ENCODE measurements at regions not wholly inside any gene's neighbourhood (a gene's known extent, or its start where the extent isn't known, plus 50 kb on each side); places are given as distances from the start of the nearest gene placed in this dataset.

DNA sequence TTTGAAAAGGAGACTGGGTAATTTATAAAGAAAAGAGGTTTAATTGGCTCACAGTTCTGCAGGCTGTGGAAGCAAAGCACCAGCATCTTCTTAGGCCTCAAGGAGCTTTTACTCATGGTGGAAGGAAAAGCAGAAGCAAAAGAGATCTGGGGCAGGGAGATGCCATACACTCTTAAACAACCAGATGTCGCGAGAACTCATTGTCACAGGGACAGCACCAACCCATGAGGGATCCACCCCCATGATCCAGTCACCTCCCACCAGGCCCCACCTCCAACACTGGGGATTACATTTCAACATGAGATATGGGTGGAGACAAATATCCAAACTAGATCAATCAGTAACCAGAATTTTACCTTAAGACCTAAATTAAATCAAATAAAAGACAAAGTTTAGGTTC, 87.2 kb downstream of the C11orf91 start:
- Histone ChIP-seq H3K4me2 (replicated peaks; ENCODE audit: low read depth, low read length, poor library complexity, severe bottlenecking) (no peak overlapping the region), H3K4me3 (ENCODE audit: control extremely low read depth in 1 of 5, extremely low read depth in 1 of 5, insufficient read depth in 1 of 5, low read depth in 2 of 5, low read length in 4 of 5) (no peak overlapping the region), H3K36me3 (replicated peaks in 1 of 2; ENCODE audit: control extremely low read depth in 1 of 2, control insufficient read depth in 1 of 2, extremely low read depth in 1 of 2, insufficient read depth in 2 of 2, low read length in 1 of 2) (no peaks in the 10 kb centered on the region), H3K9ac (ENCODE audit: low read length) (no peak overlapping the region), H3K4me1 (ENCODE audit: control insufficient read depth in 2 of 2, insufficient read depth in 2 of 2, low read length in 2 of 2) (no peaks in the 10 kb centered on the region), H3K9me3 (ENCODE audit: control extremely low read depth in 1 of 3, control insufficient read depth in 2 of 3, insufficient read depth in 1 of 3, low read length in 2 of 3) (no peaks in the 10 kb centered on the region), H4K20me1 (ENCODE audit: control insufficient read depth, insufficient read depth, low read length, poor library complexity, severe bottlenecking) (no peaks in the 10 kb centered on the region), H3K79me2 (ENCODE audit: control insufficient read depth, insufficient read depth, low read length) (no peaks in the 10 kb centered on the region), H3K27me3 (replicated peaks in 1 of 4; ENCODE audit: control extremely low read depth in 1 of 4, control insufficient read depth in 3 of 4, insufficient read depth in 4 of 4, low read length in 3 of 4) (peaks cover 0 to 9% (median 2%) of the 10 kb centered on the region in 4 experiments), H2AFZ (ENCODE audit: insufficient read depth, low read depth, low read length, poor library complexity, severe bottlenecking) (no peak overlapping the region), H3K27ac (ENCODE audit: low read length in 2 of 2) (no peak overlapping the region)
- Mint-ChIP-seq H3K9me3 (ENCODE audit: insufficient read depth) (no peaks in the 10 kb centered on the region), H3K4me1 (no peaks in the 10 kb centered on the region), H3K27me3 (peaks cover 7% of the 10 kb centered on the region), H3K4me3 (no peak overlapping the region), H3K27ac (no peak overlapping the region)
- ChIA-PET POLR2A (no interaction called here), CTCF (no interaction called here)
- intact Hi-C loops (cut with micrococcal nuclease) = no loop called here
- DNase-seq = no peak
- no peak for TF ChIP-seq EZH2 (IDR thresholded peaks at IDR 0.05; ENCODE audit: borderline replicate concordance, insufficient read depth, low read depth, low read length, poor library complexity, severe bottlenecking)
- TF ChIP-seq, protein P1, sequence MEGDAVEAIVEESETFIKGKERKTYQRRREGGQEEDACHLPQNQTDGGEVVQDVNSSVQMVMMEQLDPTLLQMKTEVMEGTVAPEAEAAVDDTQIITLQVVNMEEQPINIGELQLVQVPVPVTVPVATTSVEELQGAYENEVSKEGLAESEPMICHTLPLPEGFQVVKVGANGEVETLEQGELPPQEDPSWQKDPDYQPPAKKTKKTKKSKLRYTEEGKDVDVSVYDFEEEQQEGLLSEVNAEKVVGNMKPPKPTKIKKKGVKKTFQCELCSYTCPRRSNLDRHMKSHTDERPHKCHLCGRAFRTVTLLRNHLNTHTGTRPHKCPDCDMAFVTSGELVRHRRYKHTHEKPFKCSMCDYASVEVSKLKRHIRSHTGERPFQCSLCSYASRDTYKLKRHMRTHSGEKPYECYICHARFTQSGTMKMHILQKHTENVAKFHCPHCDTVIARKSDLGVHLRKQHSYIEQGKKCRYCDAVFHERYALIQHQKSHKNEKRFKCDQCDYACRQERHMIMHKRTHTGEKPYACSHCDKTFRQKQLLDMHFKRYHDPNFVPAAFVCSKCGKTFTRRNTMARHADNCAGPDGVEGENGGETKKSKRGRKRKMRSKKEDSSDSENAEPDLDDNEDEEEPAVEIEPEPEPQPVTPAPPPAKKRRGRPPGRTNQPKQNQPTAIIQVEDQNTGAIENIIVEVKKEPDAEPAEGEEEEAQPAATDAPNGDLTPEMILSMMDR (IDR thresholded peaks at IDR 0.05) = no peak
- ATAC-seq (ENCODE audit: low read depth) = no peak
- WGBS (ENCODE audit: insufficient coverage) = no CpG with 5 or more reads among the region's 2 CpGs

DNA sequence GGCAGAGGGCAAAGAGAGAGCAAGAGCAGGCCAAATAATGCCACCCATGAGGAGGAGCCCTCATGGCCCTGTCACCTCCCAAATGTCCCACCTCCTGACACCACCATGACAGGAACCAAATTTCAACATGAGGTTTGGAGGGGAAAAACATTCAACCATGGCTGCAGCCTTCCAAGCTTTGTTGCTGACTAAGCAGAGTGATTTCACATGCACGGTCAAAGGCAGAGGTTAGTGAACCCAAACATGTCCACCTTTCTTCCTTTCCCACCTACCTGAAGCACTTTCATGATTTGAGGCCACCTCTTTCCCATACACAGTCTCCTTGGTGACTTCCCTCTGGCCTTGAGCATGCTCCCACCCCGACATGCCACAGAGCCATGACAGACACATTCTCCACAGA, 89.7 kb downstream of the C11orf91 start:
- Histone ChIP-seq H2AFZ (ENCODE audit: insufficient read depth, low read depth, low read length, poor library complexity, severe bottlenecking) (no peak overlapping the region), H3K4me1 (ENCODE audit: control insufficient read depth in 2 of 2, insufficient read depth in 2 of 2, low read length in 2 of 2) (no peaks in the 10 kb centered on the region), H3K79me2 (ENCODE audit: control insufficient read depth, insufficient read depth, low read length) (no peaks in the 10 kb centered on the region), H3K4me2 (replicated peaks; ENCODE audit: low read depth, low read length, poor library complexity, severe bottlenecking) (no peak overlapping the region), H3K9ac (ENCODE audit: low read length) (no peak overlapping the region), H3K4me3 (ENCODE audit: control extremely low read depth in 1 of 5, extremely low read depth in 1 of 5, insufficient read depth in 1 of 5, low read depth in 2 of 5, low read length in 4 of 5) (no peak overlapping the region), H3K27me3 (replicated peaks in 1 of 4; ENCODE audit: control extremely low read depth in 1 of 4, control insufficient read depth in 3 of 4, insufficient read depth in 4 of 4, low read length in 3 of 4) (no peaks in the 10 kb centered on the region), H3K27ac (ENCODE audit: low read length in 2 of 2) (no peak overlapping the region), H3K9me3 (ENCODE audit: control extremely low read depth in 1 of 3, control insufficient read depth in 2 of 3, insufficient read depth in 1 of 3, low read length in 2 of 3) (no peaks in the 10 kb centered on the region), H4K20me1 (ENCODE audit: control insufficient read depth, insufficient read depth, low read length, poor library complexity, severe bottlenecking) (no peaks in the 10 kb centered on the region), H3K36me3 (replicated peaks in 1 of 2; ENCODE audit: control extremely low read depth in 1 of 2, control insufficient read depth in 1 of 2, extremely low read depth in 1 of 2, insufficient read depth in 2 of 2, low read length in 1 of 2) (no peaks in the 10 kb centered on the region)
- TF ChIP-seq EZH2 (IDR thresholded peaks at IDR 0.05; ENCODE audit: borderline replicate concordance, insufficient read depth, low read depth, low read length, poor library complexity, severe bottlenecking) = no peak
- TF ChIP-seq, protein P1 (IDR thresholded peaks at IDR 0.05) = no peak
- intact Hi-C loops (cut with micrococcal nuclease) = no loop called here
- H3K27me3 Mint-ChIP-seq = peaks cover 4% of the 10 kb centered on the region
- H3K4me3 Mint-ChIP-seq = no peak overlapping the region
- DNase-seq = no peak
- H3K4me1 Mint-ChIP-seq = no peaks in the 10 kb centered on the region
- H3K27ac Mint-ChIP-seq = no peak overlapping the region
- ChIA-PET CTCF (no interaction called here), POLR2A (no interaction called here)
- H3K9me3 Mint-ChIP-seq (ENCODE audit: insufficient read depth) = no peaks in the 10 kb centered on the region
- WGBS (ENCODE audit: insufficient coverage) = 85% methylated on average over 2 of the region's 2 CpGs
- ATAC-seq (ENCODE audit: low read depth) = no peak

All from B cell (primary cell).